ENCODE measurements at regions not wholly inside any gene's neighbourhood (a gene's known extent, or its start where the extent isn't known, plus 50 kb on each side); places are given as distances from the start of the nearest gene placed in this dataset.

- H3K9ac ChIP-seq (ENCODE audit: low read length): no peak overlapping the region
- ATAC-seq: no peak
- no peak overlapping the region for H2AFZ ChIP-seq (ENCODE audit: low read depth, low read length, poor library complexity, severe bottlenecking)
- no peak overlapping the region for H3K4me2 ChIP-seq (ENCODE audit: low read length)
- no peak overlapping the region for H3K27ac ChIP-seq (ENCODE audit: low read depth, low read length)
- no peaks in the 10 kb centered on the region for H3K9me3 ChIP-seq (ENCODE audit: control insufficient read depth in 1 of 2, insufficient read depth in 1 of 2, low read depth in 1 of 2, low read length in 2 of 2)
- H3K4me1 ChIP-seq (ENCODE audit: control insufficient read depth in 1 of 2, insufficient read depth in 2 of 2, low read length in 2 of 2): peaks cover 0 to 6% of the 10 kb centered on the region in 2 experiments; a peak in 2 of 4 replicates
- H3K36me3 ChIP-seq (ENCODE audit: control insufficient read depth in 1 of 2, insufficient read depth in 2 of 2, low read length in 2 of 2): no peaks in the 10 kb centered on the region
- intact Hi-C loops (cut with micrococcal nuclease): no loop called here
- H3K79me2 ChIP-seq (ENCODE audit: insufficient read depth, low read length): no peaks in the 10 kb centered on the region
- DNase-seq (ENCODE audit: low read depth, low spot score): no peak
- H4K20me1 ChIP-seq (ENCODE audit: insufficient read depth): no peaks in the 10 kb centered on the region
- H3K4me3 ChIP-seq (replicated peaks in 1 of 2; ENCODE audit: low read depth in 1 of 2, low read length in 2 of 2): no peak overlapping the region
- CTCF ChIA-PET: no interaction called here
- TF ChIP-seq REST (IDR thresholded peaks at IDR 0.05; ENCODE audit: low read depth) (no peak), CEBPB (IDR thresholded peaks at IDR 0.05; ENCODE audit: low read depth) (no peak), TCF7L2 (IDR thresholded peaks at IDR 0.05; ENCODE audit: borderline replicate concordance, extremely low read depth, insufficient read depth, insufficient read length) (no peak), CBX3 (IDR thresholded peaks at IDR 0.05; ENCODE audit: low read depth) (no peak), ELF1 (IDR thresholded peaks at IDR 0.05; ENCODE audit: borderline replicate concordance, low read depth) (no peak), EZH2 (IDR thresholded peaks at IDR 0.05) (no peak), CTCF (IDR thresholded peaks at IDR 0.05 in 2 of 3, conservative IDR thresholded peaks at IDR 0.05 in 1 of 3; ENCODE audit: borderline replicate concordance in 1 of 3, insufficient read depth in 1 of 3, low read depth in 2 of 3, low read length in 2 of 3) (no peak), POLR2AphosphoS5 (IDR thresholded peaks at IDR 0.05; ENCODE audit: low read depth, low read length) (no peak), EZH2phosphoT487 (IDR thresholded peaks at IDR 0.05; ENCODE audit: borderline replicate concordance) (no peak), JUND (IDR thresholded peaks at IDR 0.05) (no peak), ZFX (IDR thresholded peaks at IDR 0.05) (no peak), RAD21 (IDR thresholded peaks at IDR 0.05; ENCODE audit: low read depth) (no peak), ZNF274 (IDR thresholded peaks at IDR 0.05; ENCODE audit: low read depth, low read length) (no peak), SIN3A (IDR thresholded peaks at IDR 0.05; ENCODE audit: low read depth) (no peak)
- BruUV-seq (replicated peaks): no TSS peak
- POLR2A ChIA-PET: no interaction called here
- H3K27me3 ChIP-seq (ENCODE audit: insufficient read depth, low read length): no peaks in the 10 kb centered on the region
- H3K9me2 ChIP-seq (ENCODE audit: insufficient read depth): no peaks in the 10 kb centered on the region
- RAD21 ChIA-PET (ENCODE audit: low non-redundant PET in 1 of 2, low total read pairs in 2 of 2, uncharacterized antibody in 2 of 2, unreplicated experiment in 2 of 2): interaction anchor here in 1 of 2 experiments (0.6 kb wide), 1 partner anchor 904 kb away, joined by 3 read pairs; no protein-coding TSS in a partner anchor
These were observed 356.2 kb downstream of the LPIN1 start for GRCh38 chr2:12102679-12103078.
